HEK293T (cell line): ENCODE measurements at regions not wholly inside any gene's neighbourhood (a gene's known extent, or its start where the extent isn't known, plus 50 kb on each side); places are given as distances from the start of the nearest gene placed in this dataset.

Source experiments
- CTCF ChIA-PET: fragments of 350-600 bp; formaldehyde crosslinking; extraction: SDS; loops from one replicate; lab custom pipeline; 2021; ENCODE audit warnings: antibody characterized with exemption, inconsistent platforms; lab: Yijun Ruan, JAX
- POLR2A ChIA-PET: fragments of 350-600 bp; formaldehyde crosslinking; extraction: SDS; loops from one replicate; lab custom pipeline; 2020; ENCODE audit warnings: antibody characterized with exemption, inconsistent platforms; lab: Yijun Ruan, JAX
- DNase-seq: peaks from one replicate; pipeline ENCODE4 v3.0.0; 2012; ENCODE audit warnings: mixed read lengths; ENCODE audit errors: extremely low spot score
- ARNT ChIP-seq: fragments of 450-650 bp; IDR thresholded peaks from 2 replicates; pipeline ENCODE4 v1.6.1; 2017; ENCODE audit warnings: mild to moderate bottlenecking
- BHLHE40 ChIP-seq: fragments of 450-650 bp; IDR thresholded peaks from 2 replicates; pipeline ENCODE4 v1.6.1; 2016; ENCODE audit warnings: mild to moderate bottlenecking, moderate library complexity, borderline replicate concordance
- CTBP1 ChIP-seq: fragments of 450-650 bp; IDR thresholded peaks from 2 replicates; pipeline ENCODE4 v1.6.1; 2016; ENCODE audit warnings: borderline replicate concordance
- ELF4 ChIP-seq: fragments of 450-650 bp; IDR thresholded peaks from 2 replicates; pipeline ENCODE4 v1.6.1; 2017; ENCODE audit warnings: antibody characterized with exemption
- FOXA1 ChIP-seq: fragments of 450-650 bp; IDR thresholded peaks from 2 replicates; pipeline ENCODE4 v1.6.1; 2016; ENCODE audit warnings: mild to moderate bottlenecking
- FOXK2 ChIP-seq: fragments of 450-650 bp; IDR thresholded peaks from 2 replicates; pipeline ENCODE4 v1.6.1; 2016; ENCODE audit warnings: mild to moderate bottlenecking
- FOXM1 ChIP-seq: fragments of 450-650 bp; IDR thresholded peaks from 2 replicates; pipeline ENCODE4 v1.6.1; 2017; ENCODE audit warnings: mild to moderate bottlenecking, borderline replicate concordance
- HDGF ChIP-seq: fragments of 450-650 bp; IDR thresholded peaks from 2 replicates; pipeline ENCODE4 v1.6.1; 2017; ENCODE audit warnings: antibody characterized with exemption, borderline replicate concordance
- L3MBTL2 ChIP-seq: fragments of 450-650 bp; conservative IDR thresholded peaks from 2 replicates; pipeline ENCODE4 v1.6.1; 2016; ENCODE audit warnings: mild to moderate bottlenecking
- LEF1 ChIP-seq: fragments of 450-650 bp; IDR thresholded peaks from 2 replicates; pipeline ENCODE4 v1.6.1; 2017; ENCODE audit warnings: mild to moderate bottlenecking, borderline replicate concordance
- NFRKB ChIP-seq: fragments of 450-650 bp; IDR thresholded peaks from 2 replicates; pipeline ENCODE4 v1.6.1; 2016; ENCODE audit warnings: mild to moderate bottlenecking, moderate library complexity
- SP1 ChIP-seq: fragments of 450-650 bp; IDR thresholded peaks from 2 replicates; pipeline ENCODE4 v1.6.1; 2017
- SUZ12 ChIP-seq: fragments of 450-650 bp; IDR thresholded peaks from 2 replicates; pipeline ENCODE4 v1.6.1; 2016; ENCODE audit warnings: mild to moderate bottlenecking
- TARDBP ChIP-seq: fragments of 450-650 bp; IDR thresholded peaks from 2 replicates; pipeline ENCODE4 v1.6.1; 2016
- ZNF384 ChIP-seq: fragments of 450-650 bp; IDR thresholded peaks from 2 replicates; pipeline ENCODE4 v1.6.1; 2016
- TF ChIP-seq, protein P1 (sequence below): fragments of 450-650 bp; IDR thresholded peaks from 2 replicates; pipeline ENCODE4 v1.6.1; 2016

DNA sequence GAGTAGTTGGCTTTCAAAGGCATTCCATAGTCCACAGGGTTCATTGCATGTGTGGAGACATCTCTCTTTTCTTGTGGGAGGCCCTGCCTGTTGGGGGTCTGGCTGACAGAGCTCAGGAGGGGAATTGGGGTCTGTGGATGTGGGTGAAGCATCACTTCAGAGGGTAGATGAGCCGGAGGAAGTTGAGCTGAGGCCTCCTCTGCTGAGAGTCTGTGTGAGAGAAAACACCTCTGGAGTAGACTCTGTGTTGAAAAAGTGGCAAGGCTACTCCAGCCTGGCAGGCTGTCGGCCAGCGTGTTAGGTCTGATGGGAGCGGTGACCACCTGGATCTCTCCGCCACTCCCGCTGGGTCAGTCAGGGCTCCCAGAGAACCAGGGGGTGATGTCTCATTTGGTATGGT, 358.0 kb upstream of the MGMT start:
- POLR2A ChIA-PET, result no interaction called here
- CTCF ChIA-PET, result no interaction called here

DNA sequence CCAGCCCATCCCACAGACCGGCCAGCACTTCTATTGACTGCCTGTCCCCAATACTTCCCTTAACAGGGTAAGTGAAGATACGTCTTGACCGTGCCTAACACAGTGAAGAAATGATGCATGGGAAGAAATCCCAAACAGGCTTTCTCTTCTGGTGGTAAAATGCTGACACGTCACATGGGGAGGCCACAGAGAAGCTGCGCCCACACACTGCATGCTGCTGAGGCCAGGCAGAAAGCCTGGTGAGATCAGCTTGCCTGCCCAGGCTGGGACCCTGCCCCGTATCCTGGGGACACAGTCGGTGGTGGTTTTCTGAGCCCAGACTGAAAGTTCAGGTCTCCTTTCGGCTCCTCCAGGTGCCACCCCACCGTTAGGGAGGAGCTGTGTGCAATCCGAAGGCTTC, 356.3 kb upstream of the MGMT start:
- no peak for DNase-seq
- CTCF ChIA-PET, result no interaction called here
- POLR2A ChIA-PET, result no interaction called here
- TF ChIP-seq, protein P1, sequence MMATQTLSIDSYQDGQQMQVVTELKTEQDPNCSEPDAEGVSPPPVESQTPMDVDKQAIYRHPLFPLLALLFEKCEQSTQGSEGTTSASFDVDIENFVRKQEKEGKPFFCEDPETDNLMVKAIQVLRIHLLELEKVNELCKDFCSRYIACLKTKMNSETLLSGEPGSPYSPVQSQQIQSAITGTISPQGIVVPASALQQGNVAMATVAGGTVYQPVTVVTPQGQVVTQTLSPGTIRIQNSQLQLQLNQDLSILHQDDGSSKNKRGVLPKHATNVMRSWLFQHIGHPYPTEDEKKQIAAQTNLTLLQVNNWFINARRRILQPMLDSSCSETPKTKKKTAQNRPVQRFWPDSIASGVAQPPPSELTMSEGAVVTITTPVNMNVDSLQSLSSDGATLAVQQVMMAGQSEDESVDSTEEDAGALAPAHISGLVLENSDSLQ, result no peak
- no peak for TF ChIP-seq CTBP1

More for the DNA sequence above, 358.0 kb upstream of the MGMT start:
- no peak for DNase-seq
- TF ChIP-seq TARDBP (no peak), NFRKB (no peak), FOXM1 (no peak), LEF1 (no peak), SUZ12 (no peak), FOXA1 (no peak), FOXK2 (no peak), ZNF384 (no peak), ARNT (no peak), SP1 (no peak), CTBP1 (no peak), ELF4 (no peak)
- TF ChIP-seq, protein P1, result no peak

DNA sequence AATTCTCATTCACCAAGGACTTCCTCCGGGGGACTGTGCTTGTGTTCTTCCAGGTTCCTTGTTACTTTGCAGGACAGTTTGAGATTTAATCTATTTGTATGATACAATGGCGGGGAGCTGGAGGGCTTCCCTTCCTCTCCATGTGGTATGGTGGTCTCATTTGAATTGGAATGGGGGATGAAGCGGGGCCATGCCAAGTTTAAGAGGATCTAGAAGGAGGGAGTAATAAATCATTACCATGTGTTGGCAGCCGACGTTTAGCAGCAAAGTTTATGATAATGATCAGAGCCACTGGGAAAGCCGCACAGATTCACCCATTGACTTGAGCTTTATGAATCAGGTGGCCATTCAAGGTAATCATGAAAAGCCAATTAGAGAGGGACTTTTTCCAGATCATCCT, 355.1 kb upstream of the MGMT start:
- no peak for DNase-seq
- POLR2A ChIA-PET, result no interaction called here
- TF ChIP-seq FOXM1, result no peak
- TF ChIP-seq BHLHE40, result no peak
- TF ChIP-seq NFRKB, result no peak
- no peak for TF ChIP-seq SP1
- TF ChIP-seq L3MBTL2, result no peak
- no peak for TF ChIP-seq FOXK2
- TF ChIP-seq FOXA1, result no peak
- TF ChIP-seq ZNF384, result no peak
- TF ChIP-seq ELF4, result no peak
- no peak for TF ChIP-seq ARNT
- TF ChIP-seq LEF1, result no peak
- no peak for TF ChIP-seq HDGF
- CTCF ChIA-PET, result no interaction called here

DNA sequence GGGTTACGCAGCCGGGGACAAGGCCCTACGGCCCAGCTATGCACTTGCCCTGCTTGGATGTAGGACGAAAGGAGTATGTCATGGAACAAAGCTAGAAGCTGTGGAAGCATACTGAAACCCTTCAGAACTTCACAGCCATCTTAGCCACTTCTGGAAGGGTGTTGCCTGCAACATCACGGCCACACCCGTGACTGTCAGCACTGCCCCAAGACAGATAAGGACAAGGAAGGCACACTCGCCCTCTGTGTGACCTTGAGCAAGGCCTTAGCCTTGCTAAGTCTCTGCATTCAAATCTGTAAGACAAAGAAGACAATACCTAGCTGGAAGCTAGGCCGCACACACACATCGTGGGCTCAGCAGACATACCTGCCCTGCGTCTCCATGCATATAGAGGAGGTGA, 352.5 kb upstream of the MGMT start:
- no peak for DNase-seq
- TF ChIP-seq L3MBTL2, result no peak
- TF ChIP-seq, protein P1, result no peak
- no peak for TF ChIP-seq FOXA1
- no peak for TF ChIP-seq NFRKB
- no peak for TF ChIP-seq ARNT
- TF ChIP-seq HDGF, result no peak
- no peak for TF ChIP-seq CTBP1
- no peak for TF ChIP-seq FOXM1
- no peak for TF ChIP-seq BHLHE40
- no peak for TF ChIP-seq SUZ12
- no peak for TF ChIP-seq TARDBP
- no peak for TF ChIP-seq LEF1
- TF ChIP-seq ELF4, result no peak
- no peak for TF ChIP-seq ZNF384
- TF ChIP-seq SP1, result no peak
- TF ChIP-seq FOXK2, result no peak
- ChIA-PET CTCF (no interaction called here), POLR2A (no interaction called here)

DNA sequence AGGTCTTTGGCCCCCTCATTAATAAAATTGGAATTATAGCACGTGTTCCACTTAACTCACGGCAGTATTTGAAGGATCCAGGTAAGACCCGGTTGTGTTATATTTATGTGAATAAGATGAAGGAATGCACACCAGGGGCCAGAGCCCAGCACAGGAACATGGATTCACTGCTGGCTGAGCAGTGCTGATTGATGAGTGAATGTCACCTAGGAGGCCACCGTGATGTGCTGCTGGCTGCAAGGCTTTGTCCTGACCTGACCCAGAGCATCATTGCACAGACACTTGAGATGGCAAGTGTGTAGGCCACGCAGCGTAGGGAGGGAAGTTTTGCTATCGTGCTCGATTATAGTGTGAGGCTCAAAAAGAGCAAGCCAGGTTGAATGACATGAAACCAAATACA, 350.7 kb upstream of the MGMT start:
- DNase-seq, result no peak
- CTCF ChIA-PET, result interaction anchor here (0.7 kb wide), 1 partner anchor 20 kb away, joined by 3 read pairs; no protein-coding TSS in a partner anchor
- POLR2A ChIA-PET, result no interaction called here
- TF ChIP-seq SUZ12 (no peak), LEF1 (no peak)

DNA sequence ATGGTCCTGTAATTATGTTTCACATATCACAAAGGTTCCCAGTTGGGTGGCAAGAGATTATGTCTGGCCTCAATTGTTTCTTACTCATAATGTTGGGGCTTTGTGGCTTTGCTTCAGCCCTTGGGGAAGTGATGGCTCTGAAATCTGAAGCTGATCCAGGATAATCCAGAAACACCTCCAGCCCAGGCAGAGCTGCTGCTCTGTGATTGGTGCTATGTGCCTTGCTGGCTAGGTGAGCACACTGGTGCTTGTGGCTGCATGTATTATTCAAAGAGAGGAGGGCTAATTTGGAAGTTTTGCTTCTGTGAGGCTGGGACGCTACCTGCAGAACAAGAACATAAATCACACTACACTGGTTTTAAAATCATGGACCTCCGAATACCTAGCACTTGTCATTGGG, 346.6 kb upstream of the MGMT start:
- POLR2A ChIA-PET, result no interaction called here
- TF ChIP-seq ARNT (no peak), FOXM1 (no peak), TARDBP (no peak), ELF4 (no peak), CTBP1 (no peak), L3MBTL2 (no peak), FOXK2 (no peak), SP1 (no peak), SUZ12 (no peak), FOXA1 (no peak), ZNF384 (no peak), BHLHE40 (no peak), LEF1 (no peak)
- DNase-seq, result no peak
- CTCF ChIA-PET, result no interaction called here

DNA sequence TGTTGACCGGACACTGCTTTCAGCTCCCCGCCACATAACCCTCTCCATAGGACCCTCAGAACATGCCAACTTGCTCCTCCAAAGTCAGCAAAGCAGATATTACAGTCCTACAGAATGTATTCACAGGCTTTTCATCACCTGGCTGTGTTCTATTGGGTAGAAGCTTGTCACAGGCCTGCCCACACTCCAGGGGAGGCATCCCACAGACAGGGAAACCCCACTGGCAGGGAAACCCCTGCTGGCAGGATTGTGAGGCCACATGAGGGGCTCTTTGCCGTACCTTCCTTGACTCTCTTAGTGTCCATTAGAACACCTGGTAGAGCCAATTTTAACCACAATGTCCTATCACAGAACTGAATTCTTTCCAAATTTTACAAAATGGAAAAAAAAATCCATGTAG, 344.2 kb upstream of the MGMT start:
- TF ChIP-seq, protein P1, result no peak
- TF ChIP-seq FOXA1, result no peak
- TF ChIP-seq ARNT, result no peak
- TF ChIP-seq FOXK2, result no peak
- no peak for TF ChIP-seq ELF4
- no peak for TF ChIP-seq SUZ12
- ChIA-PET CTCF (no interaction called here), POLR2A (no interaction called here)
- no peak for DNase-seq
